Liver (tissue), 3 donors: ENCODE measurements at regions not wholly inside any gene's neighbourhood (a gene's known extent, or its start where the extent isn't known, plus 50 kb on each side); places are given as distances from the start of the nearest gene placed in this dataset.

ENCODE experiments used
- FOXA1 ChIP-seq: IDR thresholded peaks from 2 replicates; pipeline ENCODE4 v1.6.1; 2016; ENCODE audit warnings: antibody characterized with exemption
- JUND ChIP-seq, 2 donors: IDR thresholded peaks; 2 replicates each; pipeline ENCODE4 v1.6.1; 2016; ENCODE audit warnings: antibody characterized with exemption in 2 of 2
- RXRA ChIP-seq, 2 donors: IDR thresholded peaks; 2 replicates each; pipeline ENCODE4 v1.6.1; 2017 to 2018; ENCODE audit warnings: antibody characterized with exemption in 2 of 2, mild to moderate bottlenecking in 1 of 2
- SP1 ChIP-seq: IDR thresholded peaks from 2 replicates; pipeline ENCODE4 v1.6.1; 2018; ENCODE audit warnings: antibody characterized with exemption, mild to moderate bottlenecking
- TF ChIP-seq, protein P1 (sequence below): fragments of 150-350 bp; IDR thresholded peaks from 2 replicates; pipeline ENCODE4 v1.5.1; 2017; ENCODE audit warnings: improper control_type of control experiment, low read depth, low read length; ENCODE audit not compliant: missing input control
- TF ChIP-seq, protein P2 (sequence below): IDR thresholded peaks from 2 replicates; pipeline ENCODE4 v1.6.1; 2016; ENCODE audit warnings: antibody characterized with exemption
- TF ChIP-seq, protein P3 (sequence below): IDR thresholded peaks from 2 replicates; pipeline ENCODE4 v1.6.1; 2016; ENCODE audit warnings: antibody characterized with exemption, mild to moderate bottlenecking
- donor health status: healthy.
- donor health status: healthy.

DNA sequence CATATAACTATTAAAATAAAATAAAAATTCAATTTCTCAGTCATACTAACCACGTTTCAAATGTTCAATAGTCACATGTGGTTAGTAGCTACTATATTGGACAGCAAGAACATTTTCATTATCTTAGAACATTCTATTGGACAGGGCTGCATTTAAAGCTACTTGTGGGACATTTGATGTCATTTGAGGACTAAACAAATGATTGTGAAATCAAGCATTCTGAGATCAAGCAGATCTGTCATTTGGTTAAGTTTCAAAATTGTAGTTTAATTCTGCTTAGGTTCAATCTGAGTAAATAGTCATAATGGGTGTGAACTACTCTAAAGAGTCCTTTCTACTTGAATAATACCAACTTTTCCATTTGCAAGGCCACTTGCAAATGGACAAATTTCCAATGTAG is 226.9 kb upstream of the C9orf72 start:
- TF ChIP-seq, protein P1, sequence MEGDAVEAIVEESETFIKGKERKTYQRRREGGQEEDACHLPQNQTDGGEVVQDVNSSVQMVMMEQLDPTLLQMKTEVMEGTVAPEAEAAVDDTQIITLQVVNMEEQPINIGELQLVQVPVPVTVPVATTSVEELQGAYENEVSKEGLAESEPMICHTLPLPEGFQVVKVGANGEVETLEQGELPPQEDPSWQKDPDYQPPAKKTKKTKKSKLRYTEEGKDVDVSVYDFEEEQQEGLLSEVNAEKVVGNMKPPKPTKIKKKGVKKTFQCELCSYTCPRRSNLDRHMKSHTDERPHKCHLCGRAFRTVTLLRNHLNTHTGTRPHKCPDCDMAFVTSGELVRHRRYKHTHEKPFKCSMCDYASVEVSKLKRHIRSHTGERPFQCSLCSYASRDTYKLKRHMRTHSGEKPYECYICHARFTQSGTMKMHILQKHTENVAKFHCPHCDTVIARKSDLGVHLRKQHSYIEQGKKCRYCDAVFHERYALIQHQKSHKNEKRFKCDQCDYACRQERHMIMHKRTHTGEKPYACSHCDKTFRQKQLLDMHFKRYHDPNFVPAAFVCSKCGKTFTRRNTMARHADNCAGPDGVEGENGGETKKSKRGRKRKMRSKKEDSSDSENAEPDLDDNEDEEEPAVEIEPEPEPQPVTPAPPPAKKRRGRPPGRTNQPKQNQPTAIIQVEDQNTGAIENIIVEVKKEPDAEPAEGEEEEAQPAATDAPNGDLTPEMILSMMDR = no peak
- no peak for TF ChIP-seq FOXA1
- no peak for TF ChIP-seq JUND (IDR thresholded peaks at IDR 0.05)
- TF ChIP-seq, protein P2, sequence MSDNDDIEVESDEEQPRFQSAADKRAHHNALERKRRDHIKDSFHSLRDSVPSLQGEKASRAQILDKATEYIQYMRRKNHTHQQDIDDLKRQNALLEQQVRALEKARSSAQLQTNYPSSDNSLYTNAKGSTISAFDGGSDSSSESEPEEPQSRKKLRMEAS = no peak
- no peak for TF ChIP-seq SP1
- TF ChIP-seq, protein P3, sequence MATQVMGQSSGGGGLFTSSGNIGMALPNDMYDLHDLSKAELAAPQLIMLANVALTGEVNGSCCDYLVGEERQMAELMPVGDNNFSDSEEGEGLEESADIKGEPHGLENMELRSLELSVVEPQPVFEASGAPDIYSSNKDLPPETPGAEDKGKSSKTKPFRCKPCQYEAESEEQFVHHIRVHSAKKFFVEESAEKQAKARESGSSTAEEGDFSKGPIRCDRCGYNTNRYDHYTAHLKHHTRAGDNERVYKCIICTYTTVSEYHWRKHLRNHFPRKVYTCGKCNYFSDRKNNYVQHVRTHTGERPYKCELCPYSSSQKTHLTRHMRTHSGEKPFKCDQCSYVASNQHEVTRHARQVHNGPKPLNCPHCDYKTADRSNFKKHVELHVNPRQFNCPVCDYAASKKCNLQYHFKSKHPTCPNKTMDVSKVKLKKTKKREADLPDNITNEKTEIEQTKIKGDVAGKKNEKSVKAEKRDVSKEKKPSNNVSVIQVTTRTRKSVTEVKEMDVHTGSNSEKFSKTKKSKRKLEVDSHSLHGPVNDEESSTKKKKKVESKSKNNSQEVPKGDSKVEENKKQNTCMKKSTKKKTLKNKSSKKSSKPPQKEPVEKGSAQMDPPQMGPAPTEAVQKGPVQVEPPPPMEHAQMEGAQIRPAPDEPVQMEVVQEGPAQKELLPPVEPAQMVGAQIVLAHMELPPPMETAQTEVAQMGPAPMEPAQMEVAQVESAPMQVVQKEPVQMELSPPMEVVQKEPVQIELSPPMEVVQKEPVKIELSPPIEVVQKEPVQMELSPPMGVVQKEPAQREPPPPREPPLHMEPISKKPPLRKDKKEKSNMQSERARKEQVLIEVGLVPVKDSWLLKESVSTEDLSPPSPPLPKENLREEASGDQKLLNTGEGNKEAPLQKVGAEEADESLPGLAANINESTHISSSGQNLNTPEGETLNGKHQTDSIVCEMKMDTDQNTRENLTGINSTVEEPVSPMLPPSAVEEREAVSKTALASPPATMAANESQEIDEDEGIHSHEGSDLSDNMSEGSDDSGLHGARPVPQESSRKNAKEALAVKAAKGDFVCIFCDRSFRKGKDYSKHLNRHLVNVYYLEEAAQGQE = no peak
- TF ChIP-seq RXRA (IDR thresholded peaks at IDR 0.05) = peak; percentile 13 to 26
